ENCODE measurements at regions not wholly inside any gene's neighbourhood (a gene's known extent, or its start where the extent isn't known, plus 50 kb on each side); places are given as distances from the start of the nearest gene placed in this dataset.

DNA sequence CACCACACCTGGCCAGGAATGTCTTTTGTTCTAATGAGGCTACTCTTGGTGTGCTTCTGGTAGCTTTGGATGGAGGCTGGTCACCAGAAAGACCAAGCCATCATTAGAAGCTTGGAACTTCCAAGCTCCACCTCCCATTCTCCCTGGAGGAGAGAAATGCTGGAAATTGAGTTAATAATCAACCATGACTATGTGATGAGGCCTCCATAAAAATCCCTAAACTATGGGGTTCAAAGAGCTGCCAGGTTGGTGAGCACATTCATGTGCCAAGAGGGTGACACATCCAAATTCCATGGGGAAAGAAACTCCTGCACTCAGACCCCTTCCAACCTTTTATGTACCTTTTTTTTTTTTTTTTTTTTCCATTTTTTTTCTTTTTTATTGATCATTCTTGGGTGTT lies 105.5 kb upstream of the SPATA31C2 start:
- TF ChIP-seq, protein P1, sequence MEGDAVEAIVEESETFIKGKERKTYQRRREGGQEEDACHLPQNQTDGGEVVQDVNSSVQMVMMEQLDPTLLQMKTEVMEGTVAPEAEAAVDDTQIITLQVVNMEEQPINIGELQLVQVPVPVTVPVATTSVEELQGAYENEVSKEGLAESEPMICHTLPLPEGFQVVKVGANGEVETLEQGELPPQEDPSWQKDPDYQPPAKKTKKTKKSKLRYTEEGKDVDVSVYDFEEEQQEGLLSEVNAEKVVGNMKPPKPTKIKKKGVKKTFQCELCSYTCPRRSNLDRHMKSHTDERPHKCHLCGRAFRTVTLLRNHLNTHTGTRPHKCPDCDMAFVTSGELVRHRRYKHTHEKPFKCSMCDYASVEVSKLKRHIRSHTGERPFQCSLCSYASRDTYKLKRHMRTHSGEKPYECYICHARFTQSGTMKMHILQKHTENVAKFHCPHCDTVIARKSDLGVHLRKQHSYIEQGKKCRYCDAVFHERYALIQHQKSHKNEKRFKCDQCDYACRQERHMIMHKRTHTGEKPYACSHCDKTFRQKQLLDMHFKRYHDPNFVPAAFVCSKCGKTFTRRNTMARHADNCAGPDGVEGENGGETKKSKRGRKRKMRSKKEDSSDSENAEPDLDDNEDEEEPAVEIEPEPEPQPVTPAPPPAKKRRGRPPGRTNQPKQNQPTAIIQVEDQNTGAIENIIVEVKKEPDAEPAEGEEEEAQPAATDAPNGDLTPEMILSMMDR (conservative IDR thresholded peaks at IDR 0.05; ENCODE audit: low read depth, low read length), result no peak
- no peak overlapping the region for H3K4me3 ChIP-seq (ENCODE audit: low read depth, low read length)
- no peak for DNase-seq (ENCODE audit: low read depth)

DNA sequence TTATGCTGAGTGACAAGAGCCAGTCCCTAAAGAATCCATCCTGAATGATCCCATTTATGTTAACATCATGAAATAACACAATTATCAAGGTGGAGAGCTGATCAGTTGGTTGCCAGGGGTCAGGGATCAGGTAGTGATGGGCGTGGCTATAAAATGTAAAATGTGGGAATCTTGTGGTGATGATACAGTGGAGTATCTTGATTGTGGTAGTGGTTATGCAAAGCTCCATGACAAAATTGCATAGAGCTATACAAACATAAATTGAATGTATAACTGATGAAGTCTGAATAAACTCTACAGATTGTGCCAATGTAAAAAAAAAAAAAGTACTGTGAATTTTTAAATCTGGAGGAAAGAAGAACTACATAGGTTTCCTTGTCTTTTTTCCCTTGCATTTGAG lies 104.6 kb upstream of the SPATA31C2 start:
- TF ChIP-seq, protein P1 (conservative IDR thresholded peaks at IDR 0.05; ENCODE audit: low read depth, low read length), result no peak
- DNase-seq (ENCODE audit: low read depth), result no peak

DNA sequence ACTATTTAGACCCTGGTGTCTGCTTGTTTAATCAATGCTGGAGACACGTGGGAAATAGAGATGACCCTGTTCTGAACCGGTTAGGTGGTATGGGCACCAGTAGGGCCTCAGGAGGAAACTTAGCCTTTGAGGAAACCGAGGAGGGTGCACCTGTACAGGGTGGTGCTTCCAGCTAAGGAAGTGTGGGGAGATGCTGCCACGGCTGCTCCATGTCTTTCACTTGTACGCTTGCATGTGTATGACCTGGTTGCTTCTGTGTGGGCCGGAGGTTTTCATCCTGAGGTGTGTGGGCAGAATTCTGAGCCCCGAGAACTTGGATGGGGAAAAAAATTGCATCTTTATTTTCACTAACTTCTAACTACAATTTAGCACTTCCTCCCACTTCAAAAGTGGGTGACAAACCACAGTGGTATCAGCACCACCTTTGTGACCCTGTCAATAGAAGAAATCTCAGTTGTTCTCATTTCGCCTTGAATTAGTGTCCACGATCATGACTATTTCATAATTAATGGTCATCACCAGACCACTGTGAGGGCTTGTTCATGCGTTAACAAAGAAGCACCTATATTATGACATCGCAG lies 99.8 kb upstream of the SPATA31C2 start:
- no peak overlapping the region for H3K4me3 ChIP-seq (ENCODE audit: low read depth, low read length)
- no peak for DNase-seq (ENCODE audit: low read depth)
- TF ChIP-seq, protein P1 (conservative IDR thresholded peaks at IDR 0.05; ENCODE audit: low read depth, low read length), result no peak

More for the DNA sequence above, 104.6 kb upstream of the SPATA31C2 start:
- H3K4me3 ChIP-seq (ENCODE audit: low read depth, low read length), result no peak overlapping the region

DNA sequence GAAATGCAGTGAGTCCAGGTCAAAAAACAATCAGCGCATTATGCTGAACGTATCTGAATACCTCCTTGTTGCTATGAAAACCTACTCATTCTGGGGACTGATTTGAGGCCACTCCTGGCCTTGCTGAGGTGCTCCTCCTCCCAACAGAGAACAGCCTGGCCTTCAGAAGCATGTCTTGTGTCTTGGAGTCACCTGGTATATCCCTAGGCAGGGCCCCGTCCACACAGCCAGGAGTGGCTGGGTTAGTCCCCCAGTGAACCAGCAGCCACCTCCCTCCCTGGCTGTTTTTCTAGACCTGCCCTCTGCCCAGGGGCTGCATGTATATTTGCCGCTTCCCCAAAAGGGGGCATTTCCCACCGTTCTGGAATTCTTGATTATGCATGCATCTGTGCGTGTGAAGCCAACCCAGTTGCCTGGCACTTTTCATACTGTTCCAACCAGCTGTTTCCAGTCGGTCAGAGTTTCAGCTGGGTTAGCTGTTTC lies 99.2 kb upstream of the SPATA31C2 start:
- TF ChIP-seq, protein P1 (conservative IDR thresholded peaks at IDR 0.05; ENCODE audit: low read depth, low read length), result no peak
- no peak overlapping the region for H3K4me3 ChIP-seq (ENCODE audit: low read depth, low read length)
- no peak for DNase-seq (ENCODE audit: low read depth)

DNA sequence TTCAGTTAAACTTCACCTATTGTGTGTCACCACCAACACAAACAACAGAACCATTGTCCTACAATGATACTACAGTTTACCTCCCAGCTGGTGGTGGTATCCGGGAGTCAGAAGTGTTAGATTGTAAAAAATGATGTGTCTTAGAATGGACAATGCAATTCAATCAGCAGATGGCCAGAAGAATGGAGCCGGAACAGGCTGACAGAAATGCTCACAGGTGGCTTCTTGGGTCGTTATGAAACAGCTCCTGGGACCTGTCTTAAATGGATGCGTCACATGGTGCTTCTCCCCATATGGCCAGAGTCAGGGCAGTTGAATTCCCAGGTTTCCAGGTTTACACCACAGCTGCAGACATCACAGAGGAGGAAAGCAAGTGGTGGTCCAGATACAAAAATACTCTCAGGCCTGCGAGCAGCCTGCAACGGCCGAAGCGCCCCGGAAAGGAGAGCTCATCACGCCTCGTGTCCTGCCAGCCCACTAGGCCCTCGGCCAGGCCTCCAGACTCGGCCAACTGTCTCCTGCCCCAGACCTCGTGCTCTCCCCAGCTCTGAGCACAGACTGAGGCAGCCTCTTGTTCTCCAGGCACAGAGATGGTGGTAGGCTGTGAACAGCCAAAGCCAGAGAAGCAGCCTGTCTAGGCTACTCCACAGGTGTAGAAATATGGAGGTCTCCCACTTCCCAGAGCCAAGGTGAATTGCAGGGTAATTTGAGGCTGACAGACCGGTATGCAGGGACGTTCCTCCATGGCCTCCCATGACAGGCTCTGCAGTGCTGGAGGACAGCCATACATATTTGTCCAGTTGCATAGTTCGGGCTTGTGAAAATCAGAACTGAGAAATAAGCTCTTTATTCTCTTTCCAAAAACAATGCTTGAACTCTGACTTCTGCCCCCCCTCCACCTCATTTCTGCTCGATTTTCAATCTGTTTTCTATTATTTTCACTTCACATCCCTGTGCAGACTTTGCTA lies 98.5 kb upstream of the SPATA31C2 start:
- H3K4me3 ChIP-seq (ENCODE audit: low read depth, low read length), result no peak overlapping the region
- TF ChIP-seq, protein P1 (conservative IDR thresholded peaks at IDR 0.05; ENCODE audit: low read depth, low read length), result no peak
- peak; percentile 60 for DNase-seq (ENCODE audit: low read depth)

DNA sequence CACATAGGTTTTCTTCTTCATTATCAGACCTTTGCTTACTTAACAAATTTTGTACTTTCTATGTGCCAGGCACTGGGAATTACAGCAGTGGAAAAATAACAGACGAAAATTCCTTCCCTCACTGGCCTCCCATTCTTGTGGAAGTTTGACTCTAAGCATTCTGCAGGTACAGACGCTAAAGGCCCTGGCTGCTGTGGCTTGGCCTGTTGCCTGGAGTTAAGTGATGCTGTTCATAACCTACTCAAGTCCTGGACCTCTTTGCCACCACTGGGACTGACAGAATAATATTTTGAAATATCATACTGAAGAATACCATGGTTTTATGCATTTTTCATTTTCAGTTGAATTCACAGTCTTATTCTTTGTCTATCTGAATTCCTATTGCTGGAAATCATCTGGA lies 97.3 kb upstream of the SPATA31C2 start:
- DNase-seq (ENCODE audit: low read depth), result no peak
- no peak overlapping the region for H3K4me3 ChIP-seq (ENCODE audit: low read depth, low read length)
- TF ChIP-seq, protein P1 (conservative IDR thresholded peaks at IDR 0.05; ENCODE audit: low read depth, low read length), result no peak
